SK-N-SH (cell line): ENCODE measurements at regions not wholly inside any gene's neighbourhood (a gene's known extent, or its start where the extent isn't known, plus 50 kb on each side); places are given as distances from the start of the nearest gene placed in this dataset.

Experiments
- CTCF ChIA-PET: fragments of 300-600, 350-600 bp; formaldehyde crosslinking; extraction: SDS; loops from one replicate; lab custom pipeline; 2021; lab: Yijun Ruan, JAX
- POLR2A ChIA-PET: fragments of 350-600 bp; sonication (Branson Sonifier 250); formaldehyde crosslinking; extraction: SDS; loops from one replicate; lab custom pipeline; 2020; ENCODE audit warnings: antibody characterized with exemption, inconsistent platforms; lab: Yijun Ruan, JAX
- DNase-seq: peaks from one replicate; pipeline ENCODE4 v3.0.0; 2012
- H2AFZ ChIP-seq: fragments of 200-600 bp; sonication (generic); 2 replicates; pipeline ENCODE4 v1.8.1; 2016; ENCODE audit warnings: antibody characterized with exemption, mild to moderate bottlenecking, low read depth
- H3F3A ChIP-seq: fragments of 200-600 bp; sonication (generic); replicated peaks from 2 replicates; pipeline ENCODE3; 2016; ENCODE audit warnings: antibody characterized with exemption, mild to moderate bottlenecking; ENCODE audit not compliant: insufficient read depth
- H3K27ac ChIP-seq, 2 experiments: fragments of 200-500 bp in 1 of 2; fragments of 200-600 bp in 1 of 2; sonication (Bioruptor generic) in 1 of 2; sonication (generic), shearing (Covaris generic) in 1 of 2; 2 replicates each; pipeline versions ENCODE4 v1.5.1 to v1.6.1; 2014 to 2016; ENCODE audit warnings: low read depth in 2 of 2, inconsistent platforms in 1 of 2, low read length in 1 of 2, mild to moderate bottlenecking in 1 of 2, mixed read lengths in 1 of 2
- H3K27me3 ChIP-seq: fragments of 200-600 bp; sonication (generic), shearing (Covaris generic); 2 replicates; pipeline ENCODE4 v1.6.1; 2016; ENCODE audit warnings: mixed run types; ENCODE audit not compliant: insufficient read depth
- H3K36me3 ChIP-seq, 2 experiments: fragments of 200-500 bp in 1 of 2; fragments of 200-600 bp in 1 of 2; sonication (Bioruptor generic) in 1 of 2; sonication (generic) in 1 of 2; replicated peaks in 1 of 2; 2 replicates each; pipeline versions ENCODE3 to v1.5.1; 2014 to 2016; ENCODE audit warnings: low read length in 1 of 2, mild to moderate bottlenecking in 1 of 2; ENCODE audit not compliant: insufficient read depth in 2 of 2, control insufficient read depth in 1 of 2
- H3K4me1 ChIP-seq, 2 experiments: fragments of 200-500 bp in 1 of 2; fragments of 200-600 bp in 1 of 2; sonication (Bioruptor generic) in 1 of 2; sonication (generic), shearing (Covaris generic) in 1 of 2; 2 replicates each; pipeline versions ENCODE4 v1.5.1 to v1.6.1; 2014 to 2016; ENCODE audit warnings: low read depth in 1 of 2, low read length in 1 of 2, mixed run types in 1 of 2; ENCODE audit not compliant: insufficient read depth in 2 of 2, control insufficient read depth in 1 of 2
- H3K4me2 ChIP-seq: fragments of 200-600 bp; sonication (generic), shearing (Covaris generic); 2 replicates; pipeline ENCODE4 v1.6.1; 2017; ENCODE audit warnings: mixed run types
- H3K4me3 ChIP-seq, 2 experiments: fragments of 200-500 bp in 1 of 2; fragments of 200-600 bp in 1 of 2; sonication (Bioruptor generic) in 1 of 2; sonication (generic), shearing (Covaris generic) in 1 of 2; 2 replicates each; pipeline versions ENCODE4 v1.5.1 to v1.8.1; 2014 to 2016; ENCODE audit warnings: low read depth in 2 of 2, inconsistent platforms in 1 of 2, low read length in 1 of 2, mild to moderate bottlenecking in 1 of 2, mixed read lengths in 1 of 2, moderate library complexity in 1 of 2
- H3K79me2 ChIP-seq: fragments of 200-600 bp; sonication (generic); 2 replicates; pipeline ENCODE4 v1.8.1; 2017; ENCODE audit warnings: mild to moderate bottlenecking; ENCODE audit not compliant: insufficient read depth
- H3K9ac ChIP-seq: fragments of 200-600 bp; sonication (generic); 2 replicates; pipeline ENCODE4 v1.6.1; 2017; ENCODE audit warnings: mixed run types
- H3K9me2 ChIP-seq: fragments of 200-600 bp; sonication (generic); 2 replicates; pipeline ENCODE4 v1.6.1; 2017; ENCODE audit warnings: mixed run types
- H3K9me3 ChIP-seq: fragments of 200-600 bp; sonication (generic); 2 replicates; pipeline ENCODE4 v1.6.1; 2017; ENCODE audit warnings: mixed run types, mild to moderate bottlenecking, moderate library complexity
- H4K20me1 ChIP-seq: fragments of 200-600 bp; sonication (generic); 2 replicates; pipeline ENCODE4 v1.6.1; 2017; ENCODE audit warnings: mild to moderate bottlenecking, mixed run types; ENCODE audit not compliant: insufficient read depth
- CHD2 ChIP-seq: fragments of 150-350 bp; IDR thresholded peaks from 2 replicates; pipeline ENCODE4 v1.6.1; 2018; ENCODE audit warnings: low read length; ENCODE audit not compliant: partially characterized antibody
- CTCF ChIP-seq: fragments of 200-600 bp; sonication (generic); IDR thresholded peaks from 2 replicates; pipeline ENCODE4 v1.6.1; 2017; ENCODE audit warnings: antibody characterized with exemption, mild to moderate bottlenecking, moderate library complexity
- ELF1 ChIP-seq: IDR thresholded peaks from 2 replicates; pipeline ENCODE4 v1.4.0; 2012
- EP300 ChIP-seq, 2 experiments: IDR thresholded peaks; 2 replicates each; pipeline versions ENCODE4 v1.4.0 to v1.6.1; 2012; ENCODE audit warnings: borderline replicate concordance in 1 of 2, low read depth in 1 of 2, low read length in 1 of 2
- GABPA ChIP-seq: IDR thresholded peaks from 2 replicates; pipeline ENCODE4 v1.4.0; 2012; ENCODE audit warnings: low read depth, mild to moderate bottlenecking
- GATA2 ChIP-seq: sonication (generic); formaldehyde crosslinking; IDR thresholded peaks from 2 replicates; pipeline ENCODE4 v1.5.0; 2020; ENCODE audit warnings: mild to moderate bottlenecking, missing genetic modification reagents
- MAX ChIP-seq: IDR thresholded peaks from 2 replicates; pipeline ENCODE4 v1.4.0; 2012; ENCODE audit warnings: low read depth
- MEF2A ChIP-seq: IDR thresholded peaks from 2 replicates; pipeline ENCODE4 v1.4.0; 2012; ENCODE audit warnings: low read depth, borderline replicate concordance
- MXI1 ChIP-seq: IDR thresholded peaks from 2 replicates; pipeline ENCODE4 v1.6.1; 2012; ENCODE audit warnings: mild to moderate bottlenecking, low read depth, low read length, improper control_type of control experiment
- NFIC ChIP-seq: IDR thresholded peaks from 2 replicates; pipeline ENCODE4 v1.4.0; 2012; ENCODE audit warnings: borderline replicate concordance
- PBX3 ChIP-seq: IDR thresholded peaks from 2 replicates; pipeline ENCODE4; 2012
- RAD21 ChIP-seq: IDR thresholded peaks from 2 replicates; pipeline ENCODE4 v1.6.1; 2012; ENCODE audit warnings: mild to moderate bottlenecking, low read length
- RCOR1 ChIP-seq: fragments of 150-350 bp; IDR thresholded peaks from 2 replicates; pipeline ENCODE4 v1.6.1; 2017; ENCODE audit warnings: antibody characterized with exemption, low read length
- RFX5 ChIP-seq: IDR thresholded peaks from 2 replicates; pipeline ENCODE4 v1.6.1; 2012; ENCODE audit warnings: mild to moderate bottlenecking, improper control_type of control experiment, low read length
- SIN3A ChIP-seq: IDR thresholded peaks from 2 replicates; pipeline ENCODE4 v1.6.1; 2012; ENCODE audit warnings: low read depth, mild to moderate bottlenecking, low read length, moderate library complexity, borderline replicate concordance
- TEAD4 ChIP-seq: IDR thresholded peaks from 2 replicates; pipeline ENCODE4 v1.4.0; 2012; ENCODE audit warnings: mild to moderate bottlenecking, borderline replicate concordance; ENCODE audit not compliant: insufficient read depth
- USF2 ChIP-seq: fragments of 150-350 bp; IDR thresholded peaks from 2 replicates; pipeline ENCODE4 v1.6.1; 2017; ENCODE audit warnings: antibody characterized with exemption, low read length, low read depth, borderline replicate concordance
- YY1 ChIP-seq: IDR thresholded peaks from 2 replicates; pipeline ENCODE4 v1.4.0; 2012; ENCODE audit warnings: low read depth, mild to moderate bottlenecking
- ZBTB33 ChIP-seq: IDR thresholded peaks from 2 replicates; pipeline ENCODE4 v1.4.0; 2012; ENCODE audit warnings: low read depth, borderline replicate concordance
- WGBS: methylation state at CpG from one replicate; pipeline ENCODE4 v1.1.6; 2017; ENCODE audit warnings: low lambda C conversion rate; 5-methylcytosine and 5-hydroxymethylcytosine counted together

GRCh38 chr5:158487156-158487555 is 612.6 kb downstream of the EBF1 start:
- no peak overlapping the region for H3K4me3 ChIP-seq
- no peak overlapping the region for H3K4me2 ChIP-seq
- no peaks in the 10 kb centered on the region for H3K79me2 ChIP-seq
- no peaks in the 10 kb centered on the region for H3F3A ChIP-seq
- no peak overlapping the region for H3K9ac ChIP-seq
- ChIA-PET CTCF (interaction anchor here (1.8 kb wide), 1 partner anchor 312 kb away, joined by 4 read pairs; no protein-coding TSS in a partner anchor), POLR2A (no interaction called here)
- H3K4me1 ChIP-seq = peaks cover 0 to 14% of the 10 kb centered on the region in 2 experiments; a peak in 2 of 4 replicates
- DNase-seq = no peak
- no peak overlapping the region for H3K27ac ChIP-seq
- no peaks in the 10 kb centered on the region for H3K36me3 ChIP-seq
- no peaks in the 10 kb centered on the region for H3K9me3 ChIP-seq
- no peaks in the 10 kb centered on the region for H4K20me1 ChIP-seq
- no peak overlapping the region for H2AFZ ChIP-seq
- H3K27me3 ChIP-seq = no peaks in the 10 kb centered on the region; the same call in 1 of the 2 replicates
- TF ChIP-seq RAD21 = no peak
- no peak for TF ChIP-seq RFX5
- no peak for TF ChIP-seq MXI1
- TF ChIP-seq EP300 (IDR thresholded peaks at IDR 0.05; ENCODE audit: borderline replicate concordance in 1 of 2, low read depth in 1 of 2, low read length in 1 of 2) = no peak
- TF ChIP-seq SIN3A = no peak
- no peak for TF ChIP-seq GABPA
- no peak for TF ChIP-seq YY1
- no peak for TF ChIP-seq MAX
- TF ChIP-seq TEAD4 = no peak
- no peak for TF ChIP-seq CTCF
- TF ChIP-seq, all 33 proteins: peak for 0
- no peaks in the 10 kb centered on the region for H3K9me2 ChIP-seq
- whole genome bisulfite sequencing = 32% methylated on average over 1 of the region's 1 CpG

GRCh38 chr5:158486566-158486965 is 613.1 kb downstream of the EBF1 start:
- H3F3A ChIP-seq = no peaks in the 10 kb centered on the region
- ChIA-PET CTCF (no interaction called here), POLR2A (no interaction called here)
- H2AFZ ChIP-seq = no peak overlapping the region
- H3K79me2 ChIP-seq = no peaks in the 10 kb centered on the region
- H3K9ac ChIP-seq = no peak overlapping the region
- no peak for DNase-seq
- no peak overlapping the region for H3K4me3 ChIP-seq
- peaks cover 0 to 14% of the 10 kb centered on the region in 2 experiments; a peak in 2 of 4 replicates for H3K4me1 ChIP-seq
- H3K27ac ChIP-seq = no peak overlapping the region
- H3K4me2 ChIP-seq = no peak overlapping the region
- no peaks in the 10 kb centered on the region for H3K9me3 ChIP-seq
- no peaks in the 10 kb centered on the region for H3K9me2 ChIP-seq
- 24% methylated on average over 3 of the region's 3 CpGs for WGBS
- no peaks in the 10 kb centered on the region for H3K36me3 ChIP-seq
- H4K20me1 ChIP-seq = no peaks in the 10 kb centered on the region
- H3K27me3 ChIP-seq = no peaks in the 10 kb centered on the region; the same call in 1 of the 2 replicates
- TF ChIP-seq CHD2 (no peak), RCOR1 (no peak), MEF2A (no peak), RAD21 (no peak), GATA2 (CRISPR knock-in tag) (no peak), MXI1 (no peak), RFX5 (no peak), USF2 (no peak), ZBTB33 (no peak), PBX3 (no peak), NFIC (no peak), ELF1 (no peak), CTCF (no peak)
